NCI-H1048 (cell line): ENCODE measurements at regions not wholly inside any gene's neighbourhood (a gene's known extent, or its start where the extent isn't known, plus 50 kb on each side); places are given as distances from the start of the nearest gene placed in this dataset.
"Not testable (repeated sequence)": the region's sequence is repeated elsewhere in the genome, so short reads cannot be mapped to it uniquely, and the experiment has no call there.

Experiments used
- DNase-seq: peaks from one replicate; lab custom pipeline; 2025; lab: John Stamatoyannopoulos, UW

GRCh38 chr16:87033541-87034300 is 283.5 kb downstream of the C16orf95 start:
- no peak for DNase-seq

GRCh38 chr16:87034317-87034716 is 282.9 kb downstream of the C16orf95 start:
- no peak for DNase-seq

- no peak for DNase-seq
Measured at GRCh38 chr16:87035053-87035452, 282.1 kb downstream of the C16orf95 start.

GRCh38 chr16:87037012-87037411 is 280.2 kb downstream of the C16orf95 start:
- no peak for DNase-seq

GRCh38 chr16:87038528-87038927 is 278.7 kb downstream of the C16orf95 start:
- not testable (repeated sequence) for DNase-seq

- DNase-seq, result no peak
Measured at GRCh38 chr16:87040169-87041117, 276.7 kb downstream of the C16orf95 start.

- DNase-seq, result no peak
Measured at GRCh38 chr16:87041286-87041685, 275.9 kb downstream of the C16orf95 start.

GRCh38 chr16:87042551-87043230 is 274.5 kb downstream of the C16orf95 start:
- DNase-seq, result no peak

GRCh38 chr16:87043231-87044031 is 273.8 kb downstream of the C16orf95 start:
- no peak for DNase-seq

GRCh38 chr16:87044032-87044382 is 273.2 kb downstream of the C16orf95 start:
- DNase-seq, result no peak

- DNase-seq, result no peak
Measured at GRCh38 chr16:87044829-87045228, 272.4 kb downstream of the C16orf95 start.

- no peak for DNase-seq
Measured at GRCh38 chr16:87045466-87046216, 271.6 kb downstream of the C16orf95 start.

- DNase-seq, result no peak
Measured at GRCh38 chr16:87046235-87046634, 271.0 kb downstream of the C16orf95 start.

- DNase-seq, result no peak
Measured at GRCh38 chr16:87047221-87048037, 269.8 kb downstream of the C16orf95 start.

GRCh38 chr16:87048038-87048729 is 269.0 kb downstream of the C16orf95 start:
- DNase-seq, result no peak

GRCh38 chr16:87048730-87049115 is 268.5 kb downstream of the C16orf95 start:
- DNase-seq, result no peak

- not testable (repeated sequence) for DNase-seq
Measured at GRCh38 chr16:87049216-87049615, 268.0 kb downstream of the C16orf95 start.

- no peak for DNase-seq
Measured at GRCh38 chr16:87050142-87050541, 267.1 kb downstream of the C16orf95 start.

- DNase-seq, result no peak
Measured at GRCh38 chr16:87051526-87052320, 265.5 kb downstream of the C16orf95 start.
